22Rv1 (cell line): ENCODE measurements at regions not wholly inside any gene's neighbourhood (a gene's known extent, or its start where the extent isn't known, plus 50 kb on each side); places are given as distances from the start of the nearest gene placed in this dataset.
"Not testable (repeated sequence)": the region's sequence is repeated elsewhere in the genome, so short reads cannot be mapped to it uniquely, and the experiment has no call there.

Experiments used
- H3K27ac ChIP-seq: fragments of 450-650 bp; 2 replicates; pipeline ENCODE4 v1.5.1; 2017
- CTCF ChIP-seq: fragments of 450-650 bp; IDR thresholded peaks from 2 replicates; pipeline ENCODE4 v1.5.1; 2017; ENCODE audit warnings: mild to moderate bottlenecking
- ZFX ChIP-seq: fragments of 450-650 bp; IDR thresholded peaks from 2 replicates; pipeline ENCODE4 v1.6.1; 2017; ENCODE audit warnings: antibody characterized with exemption, borderline replicate concordance

GRCh38 chr7:131943646-131944045 lies 387.2 kb upstream of the PODXL start:
- TF ChIP-seq ZFX, result no peak
- TF ChIP-seq CTCF, result no peak
- H3K27ac ChIP-seq, result no peak overlapping the region

DNA sequence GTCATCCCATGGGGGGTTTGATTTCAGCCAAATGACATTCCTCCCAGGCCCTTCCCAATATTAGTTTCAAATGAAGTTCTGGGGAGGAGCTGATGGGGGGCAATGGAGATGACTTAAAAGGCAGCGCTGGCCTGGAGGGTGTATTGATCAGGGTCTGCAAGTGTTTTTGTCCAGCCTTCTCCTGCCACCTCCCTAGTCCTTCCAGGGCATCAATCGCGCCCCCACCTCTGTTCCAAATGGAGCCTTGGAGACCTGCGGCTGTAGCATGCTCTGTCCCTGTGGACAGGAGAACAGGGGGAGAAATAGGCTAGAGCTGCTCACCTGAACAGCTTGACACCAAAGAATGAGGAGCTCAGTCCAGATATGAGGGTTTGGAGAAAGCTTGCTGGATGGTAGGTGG lies 386.8 kb upstream of the PODXL start:
- TF ChIP-seq ZFX (no peak), CTCF (no peak)
- no peak overlapping the region for H3K27ac ChIP-seq

- TF ChIP-seq CTCF (no peak), ZFX (no peak)
- H3K27ac ChIP-seq, result no peak overlapping the region
These were observed 386.1 kb upstream of the PODXL start for GRCh38 chr7:131942287-131943150.

- no peak overlapping the region for H3K27ac ChIP-seq
- TF ChIP-seq CTCF (no peak), ZFX (no peak)
These were observed 384.9 kb upstream of the PODXL start for GRCh38 chr7:131941291-131941690.

GRCh38 chr7:131940621-131941165 lies 384.3 kb upstream of the PODXL start:
- TF ChIP-seq ZFX, result no peak
- no peak for TF ChIP-seq CTCF
- no peak overlapping the region for H3K27ac ChIP-seq

GRCh38 chr7:131938788-131939187 lies 382.4 kb upstream of the PODXL start:
- not testable (repeated sequence) for H3K27ac ChIP-seq

DNA sequence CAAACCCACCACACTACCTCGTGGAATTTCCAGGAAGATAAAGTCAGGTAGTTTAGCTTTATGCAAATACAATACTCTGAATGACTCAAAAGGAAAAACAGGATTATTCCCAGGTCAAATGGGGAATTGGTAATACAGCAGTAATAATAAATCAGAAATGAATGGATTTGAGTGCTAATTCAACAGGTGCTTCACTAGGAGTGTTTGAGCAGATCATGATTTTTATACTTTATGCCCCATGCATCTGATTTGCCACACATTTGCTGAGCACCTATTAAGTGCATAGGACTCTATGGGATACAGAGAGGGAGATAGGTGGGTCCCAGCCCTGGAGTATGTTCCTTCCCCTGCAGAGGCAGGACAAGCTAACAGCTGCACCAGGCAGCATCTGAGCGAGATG lies 381.4 kb upstream of the PODXL start:
- TF ChIP-seq CTCF, result no peak
- no peak for TF ChIP-seq ZFX

More for the DNA sequence above, 381.4 kb upstream of the PODXL start:
- H3K27ac ChIP-seq, result no peak overlapping the region
